ENCODE measurements at regions not wholly inside any gene's neighbourhood (a gene's known extent, or its start where the extent isn't known, plus 50 kb on each side); places are given as distances from the start of the nearest gene placed in this dataset.

GRCh38 chr10:123270221-123270620 lies 116.0 kb downstream of the BUB3 start:
- H3K9me3 ChIP-seq (ENCODE audit: low read length): no peaks in the 10 kb centered on the region
- ATAC-seq (no peak), FAIRE-seq (no peak), DNase-seq (ENCODE audit: low spot score) (no peak)
- no peak overlapping the region for H3K4me3 ChIP-seq (replicated peaks in 1 of 3; ENCODE audit: insufficient read depth in 1 of 3, low read depth in 2 of 3, low read length in 3 of 3)
- H3K9ac ChIP-seq (ENCODE audit: insufficient read depth, low read depth, low read length): no peak overlapping the region
- BruUV-seq (replicated peaks): no TSS peak
- peaks cover 7% of the 10 kb centered on the region; the same call in 1 of the 2 replicates for H3K4me1 ChIP-seq (ENCODE audit: insufficient read depth, low read length)
- H3K27ac ChIP-seq (ENCODE audit: extremely low read length, insufficient read depth, low read length): no peak overlapping the region
- no peak overlapping the region for H3K4me2 ChIP-seq (ENCODE audit: low read depth, low read length)
- in situ Hi-C loops (cut with HindIII; ENCODE audit: extremely low pct_ligation_motif_present, low pct_unique_long_range_greater_than_20kb) (no loop called here), intact Hi-C loops (cut with micrococcal nuclease; ENCODE audit: unreplicated experiment) (no loop called here)
- no peaks in the 10 kb centered on the region for H3K79me2 ChIP-seq (ENCODE audit: insufficient read depth, low read length)
- CTCF ChIA-PET (ENCODE audit: low intra/inter-chr PET ratio, low total read pairs): no interaction called here
- POLR2A ChIA-PET: no interaction called here
- H4K20me1 ChIP-seq (ENCODE audit: insufficient read depth, low read length): no peaks in the 10 kb centered on the region
- H3K36me3 ChIP-seq (replicated peaks in 1 of 2; ENCODE audit: control insufficient read depth in 1 of 2, insufficient read depth in 2 of 2, low read length in 2 of 2): no peaks in the 10 kb centered on the region
- H2AFZ ChIP-seq (ENCODE audit: low read length): no peak overlapping the region
- TF ChIP-seq ATF5 (CRISPR knock-in tag; IDR thresholded peaks at IDR 0.05; ENCODE audit: low read depth) (no peak), NFRKB (IDR thresholded peaks at IDR 0.05) (no peak), ZBTB7B (CRISPR knock-in tag; IDR thresholded peaks at IDR 0.05) (no peak), TERF1 (CRISPR knock-in tag; IDR thresholded peaks at IDR 0.05) (no peak), ZNF260 (CRISPR knock-in tag; IDR thresholded peaks at IDR 0.05; ENCODE audit: borderline replicate concordance, low read depth) (no peak), ZMAT3 (CRISPR knock-in tag; conservative IDR thresholded peaks at IDR 0.05) (no peak), CSRNP1 (CRISPR knock-in tag; IDR thresholded peaks at IDR 0.05) (no peak), SMAD1 (CRISPR knock-in tag; IDR thresholded peaks at IDR 0.05; ENCODE audit: borderline replicate concordance, low read depth) (no peak)
- H3K27me3 ChIP-seq (ENCODE audit: control insufficient read depth in 1 of 2, insufficient read depth in 2 of 2, low read length in 2 of 2): peaks cover 0 to 4% of the 10 kb centered on the region in 2 experiments; a peak in 2 of 5 replicates
- WGBS (ENCODE audit: low lambda C conversion rate): 3% methylated on average over 2 of the region's 2 CpGs

Data from HepG2 (cell line).